ENCODE measurements at regions not wholly inside any gene's neighbourhood (a gene's known extent, or its start where the extent isn't known, plus 50 kb on each side); places are given as distances from the start of the nearest gene placed in this dataset.

DNA sequence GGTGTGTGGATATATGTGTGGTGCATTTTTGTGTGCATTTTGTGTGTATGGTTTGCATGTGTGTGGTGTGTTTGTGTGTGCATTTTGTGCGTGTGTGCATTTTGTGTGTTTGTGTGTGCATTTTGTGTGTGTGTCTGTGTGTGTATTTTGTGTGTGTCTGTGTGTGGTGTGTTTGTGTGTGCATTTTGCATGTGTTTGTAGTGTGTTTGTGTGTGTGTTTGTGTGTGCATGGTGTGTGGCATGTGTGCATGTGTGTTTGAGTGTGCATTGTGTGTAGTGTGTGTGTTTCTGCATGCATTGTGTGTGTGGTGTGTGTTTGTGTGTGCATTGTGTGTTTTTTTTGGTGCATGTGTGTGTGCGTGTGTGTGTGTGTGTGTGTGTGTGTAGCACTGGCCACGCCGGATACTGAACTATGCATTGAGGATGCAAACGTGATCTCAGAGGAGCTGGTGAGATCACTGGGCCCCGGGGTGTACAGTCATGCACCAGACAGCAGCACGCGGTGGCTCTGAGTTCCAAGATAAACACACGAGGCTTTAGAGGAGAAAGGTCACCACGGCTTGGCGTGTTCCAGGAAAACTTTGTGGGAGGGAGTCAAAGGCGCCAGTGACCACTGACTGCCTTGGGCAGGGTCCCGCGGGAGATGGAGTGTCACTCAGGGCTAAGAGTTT is 106.6 kb upstream of the SHH start:
- TF ChIP-seq ZC3H4 (CRISPR knock-in tag; IDR thresholded peaks at IDR 0.05; ENCODE audit: borderline replicate concordance): no peak
- TF ChIP-seq, protein P1, sequence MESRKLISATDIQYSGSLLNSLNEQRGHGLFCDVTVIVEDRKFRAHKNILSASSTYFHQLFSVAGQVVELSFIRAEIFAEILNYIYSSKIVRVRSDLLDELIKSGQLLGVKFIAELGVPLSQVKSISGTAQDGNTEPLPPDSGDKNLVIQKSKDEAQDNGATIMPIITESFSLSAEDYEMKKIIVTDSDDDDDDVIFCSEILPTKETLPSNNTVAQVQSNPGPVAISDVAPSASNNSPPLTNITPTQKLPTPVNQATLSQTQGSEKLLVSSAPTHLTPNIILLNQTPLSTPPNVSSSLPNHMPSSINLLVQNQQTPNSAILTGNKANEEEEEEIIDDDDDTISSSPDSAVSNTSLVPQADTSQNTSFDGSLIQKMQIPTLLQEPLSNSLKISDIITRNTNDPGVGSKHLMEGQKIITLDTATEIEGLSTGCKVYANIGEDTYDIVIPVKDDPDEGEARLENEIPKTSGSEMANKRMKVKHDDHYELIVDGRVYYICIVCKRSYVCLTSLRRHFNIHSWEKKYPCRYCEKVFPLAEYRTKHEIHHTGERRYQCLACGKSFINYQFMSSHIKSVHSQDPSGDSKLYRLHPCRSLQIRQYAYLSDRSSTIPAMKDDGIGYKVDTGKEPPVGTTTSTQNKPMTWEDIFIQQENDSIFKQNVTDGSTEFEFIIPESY (CRISPR knock-in tag; IDR thresholded peaks at IDR 0.05): 0 out of 2 replicates have a peak, but pooled peaks have one; percentile 7
- 0 out of 2 replicates have a peak, but pooled peaks have one; percentile 41 for TF ChIP-seq LCORL (IDR thresholded peaks at IDR 0.05)
- no peak for TF ChIP-seq LCORL (CRISPR knock-in tag; IDR thresholded peaks at IDR 0.05)
- TF ChIP-seq, protein P2, sequence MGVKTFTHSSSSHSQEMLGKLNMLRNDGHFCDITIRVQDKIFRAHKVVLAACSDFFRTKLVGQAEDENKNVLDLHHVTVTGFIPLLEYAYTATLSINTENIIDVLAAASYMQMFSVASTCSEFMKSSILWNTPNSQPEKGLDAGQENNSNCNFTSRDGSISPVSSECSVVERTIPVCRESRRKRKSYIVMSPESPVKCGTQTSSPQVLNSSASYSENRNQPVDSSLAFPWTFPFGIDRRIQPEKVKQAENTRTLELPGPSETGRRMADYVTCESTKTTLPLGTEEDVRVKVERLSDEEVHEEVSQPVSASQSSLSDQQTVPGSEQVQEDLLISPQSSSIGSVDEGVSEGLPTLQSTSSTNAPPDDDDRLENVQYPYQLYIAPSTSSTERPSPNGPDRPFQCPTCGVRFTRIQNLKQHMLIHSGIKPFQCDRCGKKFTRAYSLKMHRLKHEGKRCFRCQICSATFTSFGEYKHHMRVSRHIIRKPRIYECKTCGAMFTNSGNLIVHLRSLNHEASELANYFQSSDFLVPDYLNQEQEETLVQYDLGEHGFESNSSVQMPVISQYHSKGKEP (CRISPR knock-in tag; IDR thresholded peaks at IDR 0.05): no peak
- no peak for TF ChIP-seq JUNB (CRISPR knock-in tag; IDR thresholded peaks at IDR 0.05; ENCODE audit: borderline replicate concordance)
- peak; percentile 72; the same call in 1 of the 2 replicates for TF ChIP-seq ZNF724P (CRISPR knock-in tag; IDR thresholded peaks at IDR 0.05; ENCODE audit: borderline replicate concordance)
- TF ChIP-seq ZKSCAN8 (CRISPR knock-in tag; IDR thresholded peaks at IDR 0.05; ENCODE audit: borderline replicate concordance): no peak
- no peak for TF ChIP-seq ZNF558 (CRISPR knock-in tag; IDR thresholded peaks at IDR 0.05; ENCODE audit: borderline replicate concordance)
- no peak for TF ChIP-seq ZSCAN30 (CRISPR knock-in tag; IDR thresholded peaks at IDR 0.05)
- no peak for TF ChIP-seq ZNF510 (CRISPR knock-in tag; IDR thresholded peaks at IDR 0.05; ENCODE audit: low read depth)
- TF ChIP-seq, protein P3, sequence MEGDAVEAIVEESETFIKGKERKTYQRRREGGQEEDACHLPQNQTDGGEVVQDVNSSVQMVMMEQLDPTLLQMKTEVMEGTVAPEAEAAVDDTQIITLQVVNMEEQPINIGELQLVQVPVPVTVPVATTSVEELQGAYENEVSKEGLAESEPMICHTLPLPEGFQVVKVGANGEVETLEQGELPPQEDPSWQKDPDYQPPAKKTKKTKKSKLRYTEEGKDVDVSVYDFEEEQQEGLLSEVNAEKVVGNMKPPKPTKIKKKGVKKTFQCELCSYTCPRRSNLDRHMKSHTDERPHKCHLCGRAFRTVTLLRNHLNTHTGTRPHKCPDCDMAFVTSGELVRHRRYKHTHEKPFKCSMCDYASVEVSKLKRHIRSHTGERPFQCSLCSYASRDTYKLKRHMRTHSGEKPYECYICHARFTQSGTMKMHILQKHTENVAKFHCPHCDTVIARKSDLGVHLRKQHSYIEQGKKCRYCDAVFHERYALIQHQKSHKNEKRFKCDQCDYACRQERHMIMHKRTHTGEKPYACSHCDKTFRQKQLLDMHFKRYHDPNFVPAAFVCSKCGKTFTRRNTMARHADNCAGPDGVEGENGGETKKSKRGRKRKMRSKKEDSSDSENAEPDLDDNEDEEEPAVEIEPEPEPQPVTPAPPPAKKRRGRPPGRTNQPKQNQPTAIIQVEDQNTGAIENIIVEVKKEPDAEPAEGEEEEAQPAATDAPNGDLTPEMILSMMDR (CRISPR knock-in tag; IDR thresholded peaks at IDR 0.05): no peak; the same call in 1 of the 2 replicates
- 0 out of 2 replicates have a peak, but pooled peaks have one; percentile 13 for TF ChIP-seq KDM6A (CRISPR knock-in tag; IDR thresholded peaks at IDR 0.05; ENCODE audit: low read depth)

Data from HepG2 (cell line).